GM19324 (cell line): ENCODE measurements at regions not wholly inside any gene's neighbourhood (a gene's known extent, or its start where the extent isn't known, plus 50 kb on each side); places are given as distances from the start of the nearest gene placed in this dataset.

ENCODE experiments used
- ATAC-seq: cut with Tn5 transposase; IDR thresholded peaks from one replicate; pipeline ENCODE4 v1.9.1; 2021; ENCODE audit warnings: mild to moderate bottlenecking, moderate library complexity; ENCODE audit not compliant: unreplicated experiment, low FRiP score

GRCh38 chr12:98439471-98439951, 75.9 kb upstream of the TMPO start:
- ATAC-seq = no peak

GRCh38 chr12:98439981-98440581, 75.3 kb upstream of the TMPO start:
- ATAC-seq = no peak

GRCh38 chr12:98446060-98446459, 69.3 kb upstream of the TMPO start:
- no peak for ATAC-seq

GRCh38 chr12:98446682-98447081, 68.7 kb upstream of the TMPO start:
- ATAC-seq = no peak

GRCh38 chr12:98449584-98449983, 65.8 kb upstream of the TMPO start:
- ATAC-seq = no peak

GRCh38 chr12:98453070-98453469, 62.3 kb upstream of the TMPO start:
- ATAC-seq = no peak

GRCh38 chr12:98453492-98453891, 61.9 kb upstream of the TMPO start:
- ATAC-seq = no peak

- no peak for ATAC-seq
These were observed 59.3 kb upstream of the TMPO start for GRCh38 chr12:98456041-98456440.

GRCh38 chr12:98456576-98457573, 58.5 kb upstream of the TMPO start:
- no peak for ATAC-seq

GRCh38 chr12:98464190-98464589, 51.2 kb upstream of the TMPO start:
- no peak for ATAC-seq

- ATAC-seq = no peak
These were observed 49.9 kb upstream of the TMPO start for GRCh38 chr12:98465505-98465904.
